ENCODE measurements at regions not wholly inside any gene's neighbourhood (a gene's known extent, or its start where the extent isn't known, plus 50 kb on each side); places are given as distances from the start of the nearest gene placed in this dataset.

DNA sequence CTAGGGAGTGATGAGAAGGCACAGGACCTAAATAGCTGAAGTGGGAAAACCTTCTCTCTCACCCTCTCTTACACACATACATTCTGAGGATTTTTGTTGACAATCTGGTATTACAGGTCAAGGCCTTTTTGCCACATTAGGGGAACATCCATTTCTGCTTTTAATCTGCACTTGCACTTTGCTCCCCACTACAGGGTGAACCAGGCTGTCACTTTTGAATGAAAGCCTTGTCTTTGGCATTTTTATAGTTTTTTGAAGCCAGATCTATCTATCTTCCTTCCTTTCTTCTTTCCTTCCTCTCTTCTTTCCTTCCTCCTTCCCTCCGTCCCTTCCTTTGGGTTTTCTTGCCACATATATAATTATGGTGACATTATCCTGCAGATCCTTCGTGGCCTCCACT, 165.9 kb upstream of the OTX2 start:
- H3K27ac ChIP-seq (ENCODE audit: low read depth, low read length): no peak overlapping the region
- TF ChIP-seq, protein P1, sequence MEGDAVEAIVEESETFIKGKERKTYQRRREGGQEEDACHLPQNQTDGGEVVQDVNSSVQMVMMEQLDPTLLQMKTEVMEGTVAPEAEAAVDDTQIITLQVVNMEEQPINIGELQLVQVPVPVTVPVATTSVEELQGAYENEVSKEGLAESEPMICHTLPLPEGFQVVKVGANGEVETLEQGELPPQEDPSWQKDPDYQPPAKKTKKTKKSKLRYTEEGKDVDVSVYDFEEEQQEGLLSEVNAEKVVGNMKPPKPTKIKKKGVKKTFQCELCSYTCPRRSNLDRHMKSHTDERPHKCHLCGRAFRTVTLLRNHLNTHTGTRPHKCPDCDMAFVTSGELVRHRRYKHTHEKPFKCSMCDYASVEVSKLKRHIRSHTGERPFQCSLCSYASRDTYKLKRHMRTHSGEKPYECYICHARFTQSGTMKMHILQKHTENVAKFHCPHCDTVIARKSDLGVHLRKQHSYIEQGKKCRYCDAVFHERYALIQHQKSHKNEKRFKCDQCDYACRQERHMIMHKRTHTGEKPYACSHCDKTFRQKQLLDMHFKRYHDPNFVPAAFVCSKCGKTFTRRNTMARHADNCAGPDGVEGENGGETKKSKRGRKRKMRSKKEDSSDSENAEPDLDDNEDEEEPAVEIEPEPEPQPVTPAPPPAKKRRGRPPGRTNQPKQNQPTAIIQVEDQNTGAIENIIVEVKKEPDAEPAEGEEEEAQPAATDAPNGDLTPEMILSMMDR (IDR thresholded peaks at IDR 0.05; ENCODE audit: extremely low read depth, low read depth, low read length): no peak
- H2AFZ ChIP-seq (ENCODE audit: low read length): no peak overlapping the region
- no peaks in the 10 kb centered on the region for H3K36me3 ChIP-seq (ENCODE audit: insufficient read depth, low read length)
- no peaks in the 10 kb centered on the region for H4K20me1 ChIP-seq (ENCODE audit: insufficient read depth, low read length)
- H3K9me3 ChIP-seq (ENCODE audit: low read depth, low read length): peaks cover 3% of the 10 kb centered on the region
- H3K4me1 ChIP-seq (ENCODE audit: insufficient read depth, low read length): no peaks in the 10 kb centered on the region
- H3K27me3 ChIP-seq (ENCODE audit: insufficient read depth, low read length): no peaks in the 10 kb centered on the region
- no peak overlapping the region for H3K4me3 ChIP-seq (ENCODE audit: insufficient read depth, low read length)
- no peak overlapping the region for H3K4me2 ChIP-seq (ENCODE audit: insufficient read depth, low read length)
- DNase-seq (ENCODE audit: insufficient read length, low spot score, missing footprints): no peak
- no peaks in the 10 kb centered on the region for H3K79me2 ChIP-seq (ENCODE audit: insufficient read depth, low read length)

DNA sequence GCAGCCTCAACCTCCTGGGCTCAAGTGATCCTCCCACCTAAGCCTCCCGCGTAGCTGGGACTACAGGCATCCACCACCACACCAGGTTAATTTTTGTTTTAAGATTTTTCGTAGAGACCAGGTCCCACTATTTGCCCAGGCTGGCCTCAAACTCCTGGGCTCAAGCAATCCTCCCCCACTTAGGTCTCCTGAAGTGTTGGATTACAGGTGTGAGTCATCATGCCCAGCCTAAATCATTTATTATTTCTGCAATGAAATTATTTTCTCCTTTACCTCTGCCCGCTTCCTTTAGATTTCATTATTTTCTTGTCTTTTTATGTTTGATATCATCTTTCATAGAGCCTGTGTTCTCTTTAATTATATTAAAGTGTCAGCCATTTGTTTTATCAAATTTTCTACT, 165.2 kb upstream of the OTX2 start:
- Histone ChIP-seq H3K36me3 (ENCODE audit: insufficient read depth, low read length) (no peaks in the 10 kb centered on the region), H3K4me1 (ENCODE audit: insufficient read depth, low read length) (no peaks in the 10 kb centered on the region), H3K4me3 (ENCODE audit: insufficient read depth, low read length) (no peak overlapping the region), H4K20me1 (ENCODE audit: insufficient read depth, low read length) (no peaks in the 10 kb centered on the region), H3K27me3 (ENCODE audit: insufficient read depth, low read length) (no peaks in the 10 kb centered on the region), H3K79me2 (ENCODE audit: insufficient read depth, low read length) (no peaks in the 10 kb centered on the region), H2AFZ (ENCODE audit: low read length) (no peak overlapping the region), H3K9me3 (ENCODE audit: low read depth, low read length) (peaks cover 3% of the 10 kb centered on the region), H3K4me2 (ENCODE audit: insufficient read depth, low read length) (no peak overlapping the region), H3K27ac (ENCODE audit: low read depth, low read length) (no peak overlapping the region)
- no peak for DNase-seq (ENCODE audit: insufficient read length, low spot score, missing footprints)
- TF ChIP-seq, protein P1 (IDR thresholded peaks at IDR 0.05; ENCODE audit: extremely low read depth, low read depth, low read length): no peak

DNA sequence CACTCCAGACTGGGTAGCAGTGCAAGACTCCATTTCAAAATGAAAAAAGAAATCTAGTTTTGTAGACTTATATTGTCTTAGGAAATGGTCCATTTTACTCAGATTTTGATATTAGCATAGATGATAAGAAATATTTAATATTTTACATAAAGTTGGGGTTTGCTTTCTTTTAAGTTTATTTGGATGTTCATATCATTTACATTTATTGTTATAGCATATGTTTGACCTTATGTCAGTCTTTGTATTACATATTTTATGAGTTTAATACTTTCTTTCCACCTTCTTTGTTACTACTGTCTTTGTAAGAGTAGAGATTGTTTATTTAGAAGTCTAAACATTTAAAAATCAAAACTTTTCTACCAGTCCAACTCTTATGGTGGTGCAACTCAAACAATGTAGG, 162.7 kb upstream of the OTX2 start:
- TF ChIP-seq, protein P1 (IDR thresholded peaks at IDR 0.05; ENCODE audit: extremely low read depth, low read depth, low read length): no peak
- H3K27ac ChIP-seq (ENCODE audit: low read depth, low read length): no peak overlapping the region
- H4K20me1 ChIP-seq (ENCODE audit: insufficient read depth, low read length): no peaks in the 10 kb centered on the region
- DNase-seq (ENCODE audit: insufficient read length, low spot score, missing footprints): no peak
- no peaks in the 10 kb centered on the region for H3K79me2 ChIP-seq (ENCODE audit: insufficient read depth, low read length)
- H3K27me3 ChIP-seq (ENCODE audit: insufficient read depth, low read length): no peaks in the 10 kb centered on the region
- no peak overlapping the region for H3K4me3 ChIP-seq (ENCODE audit: insufficient read depth, low read length)
- no peaks in the 10 kb centered on the region for H3K36me3 ChIP-seq (ENCODE audit: insufficient read depth, low read length)
- no peak overlapping the region for H3K4me2 ChIP-seq (ENCODE audit: insufficient read depth, low read length)
- H3K9me3 ChIP-seq (ENCODE audit: low read depth, low read length): no peaks in the 10 kb centered on the region
- H3K4me1 ChIP-seq (ENCODE audit: insufficient read depth, low read length): no peaks in the 10 kb centered on the region
- H2AFZ ChIP-seq (ENCODE audit: low read length): no peak overlapping the region

DNA sequence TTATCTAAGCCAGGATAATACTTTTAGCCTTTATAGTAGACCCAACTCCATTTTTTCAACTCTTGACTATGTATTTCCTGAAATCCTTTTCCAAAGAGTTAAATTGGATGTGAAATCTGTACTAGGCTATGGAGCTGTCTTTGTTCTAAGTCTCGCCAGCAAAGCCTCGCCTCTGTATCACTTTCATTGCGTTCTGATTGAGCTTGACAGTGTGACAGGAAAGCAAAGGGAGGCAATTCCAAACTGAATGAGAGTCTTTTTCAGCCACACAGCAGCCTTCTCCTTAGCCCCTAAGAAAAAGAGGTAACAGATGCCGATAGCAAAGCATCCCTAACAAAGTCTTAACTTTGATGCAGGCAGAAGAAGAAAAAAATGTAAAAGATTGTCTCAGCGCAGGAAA, 154.6 kb upstream of the OTX2 start:
- H3K79me2 ChIP-seq (ENCODE audit: insufficient read depth, low read length): no peaks in the 10 kb centered on the region
- H3K27me3 ChIP-seq (ENCODE audit: insufficient read depth, low read length): no peaks in the 10 kb centered on the region
- no peaks in the 10 kb centered on the region for H3K36me3 ChIP-seq (ENCODE audit: insufficient read depth, low read length)
- no peak overlapping the region for H3K27ac ChIP-seq (ENCODE audit: low read depth, low read length)
- DNase-seq (ENCODE audit: insufficient read length, low spot score, missing footprints): no peak
- H3K4me1 ChIP-seq (ENCODE audit: insufficient read depth, low read length): no peaks in the 10 kb centered on the region
- no peaks in the 10 kb centered on the region for H3K9me3 ChIP-seq (ENCODE audit: low read depth, low read length)
- no peak overlapping the region for H3K4me2 ChIP-seq (ENCODE audit: insufficient read depth, low read length)
- H3K4me3 ChIP-seq (ENCODE audit: insufficient read depth, low read length): no peak overlapping the region
- no peaks in the 10 kb centered on the region for H4K20me1 ChIP-seq (ENCODE audit: insufficient read depth, low read length)
- no peak overlapping the region for H2AFZ ChIP-seq (ENCODE audit: low read length)
- TF ChIP-seq, protein P1 (IDR thresholded peaks at IDR 0.05; ENCODE audit: extremely low read depth, low read depth, low read length): no peak

Data from osteoblast (primary cell).